Immature natural killer cell (primary cell): ENCODE measurements at regions not wholly inside any gene's neighbourhood (a gene's known extent, or its start where the extent isn't known, plus 50 kb on each side); places are given as distances from the start of the nearest gene placed in this dataset.
"Not testable (repeated sequence)": the region's sequence is repeated elsewhere in the genome, so short reads cannot be mapped to it uniquely, and the experiment has no call there.

Experiments used
- DNase-seq, 3 donors: peaks; one replicate each; pipeline ENCODE4 v3.0.0; 2022; ENCODE audit warnings: mixed read lengths in 1 of 3
- H3K27ac Mint-ChIP-seq, 6 donors: one replicate each; pipeline ENCODE4 v1.8.0; 2020; ENCODE audit warnings: mixed read lengths in 6 of 6, mild to moderate bottlenecking in 5 of 6, inconsistent platforms in 4 of 6, moderate library complexity in 3 of 6
- H3K27me3 Mint-ChIP-seq, 3 donors: one replicate each; pipeline ENCODE4 v1.8.0; 2020 to 2021; ENCODE audit warnings: low read depth in 3 of 3, mild to moderate bottlenecking in 3 of 3, mixed read lengths in 3 of 3, moderate library complexity in 3 of 3, inconsistent platforms in 1 of 3
- H3K36me3 Mint-ChIP-seq, 3 donors: one replicate each; pipeline ENCODE4 v1.8.0; 2020; ENCODE audit warnings: mixed read lengths in 3 of 3, inconsistent platforms in 2 of 3, mild to moderate bottlenecking in 2 of 3
- H3K4me1 Mint-ChIP-seq, 2 donors: one replicate each; pipeline ENCODE4 v1.8.0; 2020; ENCODE audit warnings: inconsistent platforms in 2 of 2, mild to moderate bottlenecking in 2 of 2, mixed read lengths in 2 of 2, moderate library complexity in 1 of 2
- H3K4me3 Mint-ChIP-seq, 5 donors: one replicate each; pipeline ENCODE4 v1.8.0; 2020; ENCODE audit warnings: mild to moderate bottlenecking in 5 of 5, mixed read lengths in 5 of 5, inconsistent platforms in 3 of 5, moderate library complexity in 3 of 5
- H3K9me3 Mint-ChIP-seq, 6 donors: one replicate each; pipeline ENCODE4 v1.8.0; 2020; ENCODE audit warnings: mild to moderate bottlenecking in 6 of 6, mixed read lengths in 6 of 6, inconsistent platforms in 4 of 6, moderate library complexity in 3 of 6

- H3K36me3 Mint-ChIP-seq = peaks cover 0 to 4% (median 0%) of the 10 kb centered on the region in 3 donors
- H3K9me3 Mint-ChIP-seq = peaks cover 5 to 22% (median 12%) of the 10 kb centered on the region in 6 donors
- peaks cover 1 to 14% (median 9%) of the 10 kb centered on the region in 3 donors for H3K27me3 Mint-ChIP-seq
- no peaks in the 10 kb centered on the region for H3K4me1 Mint-ChIP-seq
- H3K27ac Mint-ChIP-seq = no peak overlapping the region
- DNase-seq = no peak
- H3K4me3 Mint-ChIP-seq = no peak overlapping the region
These were observed 67.0 kb downstream of the CHCHD4 start for GRCh38 chr3:14057701-14058100.

GRCh38 chr3:14047841-14048240, 76.8 kb downstream of the CHCHD4 start:
- Mint-ChIP-seq H3K4me3 (no peak overlapping the region), H3K27me3 (peaks cover 0 to 18% (median 11%) of the 10 kb centered on the region in 3 donors), H3K36me3 (no peaks in the 10 kb centered on the region), H3K4me1 (no peaks in the 10 kb centered on the region), H3K27ac (no peak overlapping the region), H3K9me3 (no peaks in the 10 kb centered on the region)
- no peak for DNase-seq

- Mint-ChIP-seq H3K4me3 (no peak overlapping the region), H3K36me3 (no peaks in the 10 kb centered on the region), H3K27ac (no peak overlapping the region), H3K9me3 (no peaks in the 10 kb centered on the region), H3K4me1 (no peaks in the 10 kb centered on the region), H3K27me3 (peaks cover 0 to 20% (median 11%) of the 10 kb centered on the region in 3 donors)
- DNase-seq = no peak
These were observed 77.6 kb downstream of the CHCHD4 start for GRCh38 chr3:14047027-14047426.

GRCh38 chr3:14042680-14043079, 82.0 kb downstream of the CHCHD4 start:
- no peak for DNase-seq

GRCh38 chr3:14039149-14039548, 85.5 kb downstream of the CHCHD4 start:
- peaks cover 3 to 11% (median 4%) of the 10 kb centered on the region in 3 donors for H3K27me3 Mint-ChIP-seq
- peaks cover 0 to 8% (median 7%) of the 10 kb centered on the region in 6 donors for H3K9me3 Mint-ChIP-seq
- no peak overlapping the region for H3K27ac Mint-ChIP-seq
- H3K4me3 Mint-ChIP-seq = no peak overlapping the region
- H3K4me1 Mint-ChIP-seq = no peaks in the 10 kb centered on the region
- H3K36me3 Mint-ChIP-seq = peaks cover 0 to 6% (median 0%) of the 10 kb centered on the region in 3 donors
- no peak for DNase-seq

More at GRCh38 chr3:14042680-14043079, 82.0 kb downstream of the CHCHD4 start:
- Mint-ChIP-seq H3K27ac (no peak overlapping the region), H3K27me3 (peaks cover 0 to 16% (median 13%) of the 10 kb centered on the region in 3 donors), H3K4me1 (no peaks in the 10 kb centered on the region), H3K4me3 (no peak overlapping the region), H3K36me3 (no peaks in the 10 kb centered on the region), H3K9me3 (no peaks in the 10 kb centered on the region)

- peaks cover 4 to 6% (median 4%) of the 10 kb centered on the region in 3 donors for H3K27me3 Mint-ChIP-seq
- H3K27ac Mint-ChIP-seq = no peak overlapping the region
- H3K4me1 Mint-ChIP-seq = no peaks in the 10 kb centered on the region
- peaks cover 0 to 6% (median 0%) of the 10 kb centered on the region in 3 donors for H3K36me3 Mint-ChIP-seq
- DNase-seq = no peak
- no peak overlapping the region for H3K4me3 Mint-ChIP-seq
- H3K9me3 Mint-ChIP-seq = peaks cover 0 to 8% (median 7%) of the 10 kb centered on the region in 6 donors
These were observed 87.5 kb downstream of the CHCHD4 start for GRCh38 chr3:14037211-14037610.

GRCh38 chr3:14033023-14033422, 91.6 kb downstream of the CHCHD4 start:
- peaks cover 0 to 6% (median 0%) of the 10 kb centered on the region in 3 donors for H3K36me3 Mint-ChIP-seq
- DNase-seq = no peak

GRCh38 chr3:14031271-14031670, 93.4 kb downstream of the CHCHD4 start:
- Mint-ChIP-seq H3K27me3 (peaks cover 0 to 11% (median 6%) of the 10 kb centered on the region in 3 donors), H3K9me3 (peaks cover 0 to 7% (median 3%) of the 10 kb centered on the region in 6 donors), H3K4me3 (no peak overlapping the region), H3K4me1 (no peaks in the 10 kb centered on the region), H3K36me3 (peaks cover 0 to 2% (median 0%) of the 10 kb centered on the region in 3 donors), H3K27ac (no peak overlapping the region)
- no peak for DNase-seq

More at GRCh38 chr3:14033023-14033422, 91.6 kb downstream of the CHCHD4 start:
- Mint-ChIP-seq H3K27ac (no peak overlapping the region), H3K4me3 (no peak overlapping the region), H3K4me1 (no peaks in the 10 kb centered on the region), H3K9me3 (peaks cover 0 to 8% (median 7%) of the 10 kb centered on the region in 6 donors), H3K27me3 (peaks cover 0 to 11% (median 6%) of the 10 kb centered on the region in 3 donors)

- H3K36me3 Mint-ChIP-seq, H3K4me3 Mint-ChIP-seq, H3K9me3 Mint-ChIP-seq, H3K27me3 Mint-ChIP-seq, DNase-seq, H3K27ac Mint-ChIP-seq, H3K4me1 Mint-ChIP-seq: not testable (repeated sequence)
These were observed 95.2 kb downstream of the CHCHD4 start for GRCh38 chr3:14029390-14029995.

- H3K27ac Mint-ChIP-seq, H3K4me3 Mint-ChIP-seq, H3K36me3 Mint-ChIP-seq, DNase-seq, H3K4me1 Mint-ChIP-seq: not testable (repeated sequence)
- H3K27me3 Mint-ChIP-seq = peaks cover 2 to 15% (median 2%) of the 10 kb centered on the region in 3 donors
- H3K9me3 Mint-ChIP-seq = peaks cover 0 to 17% (median 9%) of the 10 kb centered on the region in 6 donors
These were observed 96.5 kb downstream of the CHCHD4 start for GRCh38 chr3:14028122-14028521.

- Mint-ChIP-seq H3K27me3 (peaks cover 4 to 21% (median 6%) of the 10 kb centered on the region in 3 donors), H3K9me3 (peaks cover 0 to 14% (median 8%) of the 10 kb centered on the region in 6 donors), H3K4me3 (no peak overlapping the region), H3K4me1 (no peaks in the 10 kb centered on the region), H3K36me3 (peaks cover 0 to 5% (median 0%) of the 10 kb centered on the region in 3 donors), H3K27ac (no peak overlapping the region)
- DNase-seq = no peak
These were observed 105.2 kb downstream of the CHCHD4 start for GRCh38 chr3:14019459-14019858.

GRCh38 chr3:14016900-14017475, 107.7 kb downstream of the CHCHD4 start:
- H3K36me3 Mint-ChIP-seq = no peaks in the 10 kb centered on the region
- H3K27ac Mint-ChIP-seq = no peak overlapping the region
- H3K4me1 Mint-ChIP-seq = no peaks in the 10 kb centered on the region
- no peak for DNase-seq
- peaks cover 0 to 5% (median 0%) of the 10 kb centered on the region in 6 donors for H3K9me3 Mint-ChIP-seq
- peaks cover 0 to 13% (median 10%) of the 10 kb centered on the region in 3 donors for H3K27me3 Mint-ChIP-seq
- no peak overlapping the region for H3K4me3 Mint-ChIP-seq

- Mint-ChIP-seq H3K4me3 (no peak overlapping the region), H3K9me3 (no peaks in the 10 kb centered on the region), H3K36me3 (no peaks in the 10 kb centered on the region), H3K27ac (no peak overlapping the region), H3K4me1 (no peaks in the 10 kb centered on the region), H3K27me3 (peaks cover 7 to 13% (median 12%) of the 10 kb centered on the region in 3 donors)
- DNase-seq = no peak
These were observed 117.7 kb downstream of the CHCHD4 start for GRCh38 chr3:14007006-14007405.

GRCh38 chr3:14001136-14001535, 121.3 kb upstream of the WNT7A start:
- Mint-ChIP-seq H3K27ac (no peak overlapping the region), H3K36me3 (no peaks in the 10 kb centered on the region), H3K4me1 (no peaks in the 10 kb centered on the region), H3K4me3 (no peak overlapping the region), H3K27me3 (peaks cover 2 to 7% (median 3%) of the 10 kb centered on the region in 3 donors), H3K9me3 (no peaks in the 10 kb centered on the region)
- no peak for DNase-seq
